ENCODE measurements at regions not wholly inside any gene's neighbourhood (a gene's known extent, or its start where the extent isn't known, plus 50 kb on each side); places are given as distances from the start of the nearest gene placed in this dataset.

DNA sequence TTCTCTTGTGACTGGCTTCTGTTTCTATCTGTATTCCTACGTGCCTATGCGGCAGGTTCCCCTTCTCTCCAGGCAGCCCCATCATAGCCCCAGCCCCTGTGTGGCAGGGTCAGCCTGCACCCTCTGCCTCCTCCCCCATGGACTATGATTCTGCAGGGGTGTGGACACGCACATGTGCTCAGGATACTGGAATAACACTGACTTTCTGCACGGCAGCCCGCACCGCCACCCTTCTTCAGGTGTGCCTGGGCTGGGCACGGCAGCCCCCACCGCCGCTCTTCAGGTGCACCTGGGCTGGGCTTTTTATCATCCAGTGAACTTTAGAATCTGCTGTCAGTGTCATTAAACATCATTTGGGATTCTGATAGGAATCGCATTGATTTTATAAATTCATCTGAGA, 202.6 kb upstream of the PPP2R2D start:
- TF ChIP-seq, protein P1, sequence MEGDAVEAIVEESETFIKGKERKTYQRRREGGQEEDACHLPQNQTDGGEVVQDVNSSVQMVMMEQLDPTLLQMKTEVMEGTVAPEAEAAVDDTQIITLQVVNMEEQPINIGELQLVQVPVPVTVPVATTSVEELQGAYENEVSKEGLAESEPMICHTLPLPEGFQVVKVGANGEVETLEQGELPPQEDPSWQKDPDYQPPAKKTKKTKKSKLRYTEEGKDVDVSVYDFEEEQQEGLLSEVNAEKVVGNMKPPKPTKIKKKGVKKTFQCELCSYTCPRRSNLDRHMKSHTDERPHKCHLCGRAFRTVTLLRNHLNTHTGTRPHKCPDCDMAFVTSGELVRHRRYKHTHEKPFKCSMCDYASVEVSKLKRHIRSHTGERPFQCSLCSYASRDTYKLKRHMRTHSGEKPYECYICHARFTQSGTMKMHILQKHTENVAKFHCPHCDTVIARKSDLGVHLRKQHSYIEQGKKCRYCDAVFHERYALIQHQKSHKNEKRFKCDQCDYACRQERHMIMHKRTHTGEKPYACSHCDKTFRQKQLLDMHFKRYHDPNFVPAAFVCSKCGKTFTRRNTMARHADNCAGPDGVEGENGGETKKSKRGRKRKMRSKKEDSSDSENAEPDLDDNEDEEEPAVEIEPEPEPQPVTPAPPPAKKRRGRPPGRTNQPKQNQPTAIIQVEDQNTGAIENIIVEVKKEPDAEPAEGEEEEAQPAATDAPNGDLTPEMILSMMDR (IDR thresholded peaks at IDR 0.05) = no peak
- TF ChIP-seq POLR2A (IDR thresholded peaks at IDR 0.05) = no peak

All from uterus (tissue), 2 donors.